PFSK-1 (cell line): ENCODE measurements at regions not wholly inside any gene's neighbourhood (a gene's known extent, or its start where the extent isn't known, plus 50 kb on each side); places are given as distances from the start of the nearest gene placed in this dataset.

ENCODE experiments used
- FOXP2 ChIP-seq: optimal IDR thresholded peaks from 2 replicates; pipeline ENCODE3; 2011; ENCODE audit warnings: borderline replicate concordance, control low read depth, inconsistent platforms; ENCODE audit not compliant: insufficient read depth; ENCODE audit errors: extremely low read length, extremely low read depth
- POLR2AphosphoS5 ChIP-seq: IDR thresholded peaks from 2 replicates; pipeline ENCODE4 v1.6.1; 2012; ENCODE audit warnings: low read depth, mild to moderate bottlenecking, control low read depth, low read length, moderate library complexity
- SIN3A ChIP-seq: IDR thresholded peaks from 2 replicates; pipeline ENCODE4 v1.6.1; 2012; ENCODE audit warnings: mild to moderate bottlenecking, low read length, moderate library complexity, borderline replicate concordance; ENCODE audit not compliant: insufficient read depth
- TAF1 ChIP-seq: IDR thresholded peaks from 2 replicates; pipeline ENCODE4 v1.6.1; 2012; ENCODE audit warnings: low read length, control low read depth, borderline replicate concordance; ENCODE audit not compliant: insufficient read depth
- TF ChIP-seq, protein P1 (sequence below), 2 experiments: IDR thresholded peaks; 2 replicates each; pipeline versions ENCODE4 v1.6.1 to v1.8.0; 2011 to 2012; ENCODE audit warnings: low read depth in 2 of 2, low read length in 2 of 2, control low read depth in 1 of 2, inconsistent platforms in 1 of 2, mild to moderate bottlenecking in 1 of 2, moderate library complexity in 1 of 2; ENCODE audit not compliant: insufficient read depth in 1 of 2

DNA sequence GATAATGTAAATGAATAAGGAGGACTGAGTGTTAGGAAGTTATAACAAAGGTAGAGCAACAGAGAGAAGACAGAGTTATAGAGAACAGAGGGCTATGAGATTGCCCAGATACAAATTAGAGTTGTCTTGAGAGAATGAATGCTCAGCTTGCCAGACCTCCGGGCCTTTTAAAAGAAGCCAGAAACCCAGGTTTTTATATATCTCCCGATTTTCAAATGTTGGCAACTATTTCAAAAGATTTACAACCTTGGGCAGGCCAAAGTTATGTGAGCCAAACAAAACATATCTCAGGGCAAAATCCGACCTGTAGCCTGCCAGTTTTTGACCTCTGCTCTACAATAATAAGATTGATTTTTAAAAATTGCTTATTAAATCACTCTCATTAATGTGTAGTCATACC is 573.1 kb upstream of the SLC10A2 start:
- TF ChIP-seq, protein P1, sequence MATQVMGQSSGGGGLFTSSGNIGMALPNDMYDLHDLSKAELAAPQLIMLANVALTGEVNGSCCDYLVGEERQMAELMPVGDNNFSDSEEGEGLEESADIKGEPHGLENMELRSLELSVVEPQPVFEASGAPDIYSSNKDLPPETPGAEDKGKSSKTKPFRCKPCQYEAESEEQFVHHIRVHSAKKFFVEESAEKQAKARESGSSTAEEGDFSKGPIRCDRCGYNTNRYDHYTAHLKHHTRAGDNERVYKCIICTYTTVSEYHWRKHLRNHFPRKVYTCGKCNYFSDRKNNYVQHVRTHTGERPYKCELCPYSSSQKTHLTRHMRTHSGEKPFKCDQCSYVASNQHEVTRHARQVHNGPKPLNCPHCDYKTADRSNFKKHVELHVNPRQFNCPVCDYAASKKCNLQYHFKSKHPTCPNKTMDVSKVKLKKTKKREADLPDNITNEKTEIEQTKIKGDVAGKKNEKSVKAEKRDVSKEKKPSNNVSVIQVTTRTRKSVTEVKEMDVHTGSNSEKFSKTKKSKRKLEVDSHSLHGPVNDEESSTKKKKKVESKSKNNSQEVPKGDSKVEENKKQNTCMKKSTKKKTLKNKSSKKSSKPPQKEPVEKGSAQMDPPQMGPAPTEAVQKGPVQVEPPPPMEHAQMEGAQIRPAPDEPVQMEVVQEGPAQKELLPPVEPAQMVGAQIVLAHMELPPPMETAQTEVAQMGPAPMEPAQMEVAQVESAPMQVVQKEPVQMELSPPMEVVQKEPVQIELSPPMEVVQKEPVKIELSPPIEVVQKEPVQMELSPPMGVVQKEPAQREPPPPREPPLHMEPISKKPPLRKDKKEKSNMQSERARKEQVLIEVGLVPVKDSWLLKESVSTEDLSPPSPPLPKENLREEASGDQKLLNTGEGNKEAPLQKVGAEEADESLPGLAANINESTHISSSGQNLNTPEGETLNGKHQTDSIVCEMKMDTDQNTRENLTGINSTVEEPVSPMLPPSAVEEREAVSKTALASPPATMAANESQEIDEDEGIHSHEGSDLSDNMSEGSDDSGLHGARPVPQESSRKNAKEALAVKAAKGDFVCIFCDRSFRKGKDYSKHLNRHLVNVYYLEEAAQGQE (IDR thresholded peaks at IDR 0.05; ENCODE audit: insufficient read depth in 1 of 2, low read depth in 2 of 2, low read length in 2 of 2) = no peak
- TF ChIP-seq SIN3A (no peak), FOXP2 (no peak), POLR2AphosphoS5 (no peak), TAF1 (no peak)

DNA sequence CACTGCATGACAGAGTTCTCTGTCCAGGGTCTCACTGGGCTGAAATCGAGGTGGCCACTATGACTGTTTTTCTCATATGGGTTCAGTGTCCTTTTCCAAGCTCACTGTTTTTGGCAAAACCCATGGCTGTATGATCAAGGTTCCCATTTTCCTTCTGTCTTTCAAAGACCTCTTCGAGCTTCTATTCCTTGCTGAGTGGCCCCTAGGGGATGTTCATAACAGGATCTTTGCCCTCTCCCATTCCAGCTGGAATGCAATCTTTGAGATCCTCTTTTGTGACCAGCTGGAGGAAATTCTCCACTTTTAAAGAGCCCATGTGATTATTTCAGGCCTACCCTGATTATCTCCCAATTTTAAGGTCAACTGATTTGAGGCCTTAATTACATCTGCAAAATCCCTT is 572.5 kb upstream of the SLC10A2 start:
- TF ChIP-seq SIN3A (no peak), FOXP2 (no peak), TAF1 (no peak)
- TF ChIP-seq, protein P1 (IDR thresholded peaks at IDR 0.05; ENCODE audit: insufficient read depth in 1 of 2, low read depth in 2 of 2, low read length in 2 of 2) = no peak

DNA sequence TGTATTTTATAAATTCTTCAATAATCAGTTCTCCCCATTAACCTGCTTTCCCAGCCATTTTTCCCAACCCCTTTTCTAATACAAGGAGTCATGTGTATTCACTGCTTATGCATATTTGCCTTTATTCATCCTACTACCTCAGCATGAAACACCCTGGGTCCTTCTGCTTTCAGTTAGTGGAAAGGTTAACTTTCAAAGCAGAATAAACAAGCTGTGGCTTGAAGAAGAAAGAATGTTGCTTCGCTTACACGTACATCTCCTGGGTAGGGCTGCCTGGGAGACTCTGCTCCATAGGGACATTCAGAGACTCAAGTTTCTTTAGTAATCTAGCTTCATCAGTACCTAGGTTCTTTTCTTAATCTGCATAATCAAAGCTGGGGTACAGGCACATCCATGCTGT is 567.8 kb upstream of the SLC10A2 start:
- TF ChIP-seq SIN3A (no peak), FOXP2 (no peak), POLR2AphosphoS5 (no peak), TAF1 (no peak)
- TF ChIP-seq, protein P1 (IDR thresholded peaks at IDR 0.05; ENCODE audit: insufficient read depth in 1 of 2, low read depth in 2 of 2, low read length in 2 of 2) = no peak

DNA sequence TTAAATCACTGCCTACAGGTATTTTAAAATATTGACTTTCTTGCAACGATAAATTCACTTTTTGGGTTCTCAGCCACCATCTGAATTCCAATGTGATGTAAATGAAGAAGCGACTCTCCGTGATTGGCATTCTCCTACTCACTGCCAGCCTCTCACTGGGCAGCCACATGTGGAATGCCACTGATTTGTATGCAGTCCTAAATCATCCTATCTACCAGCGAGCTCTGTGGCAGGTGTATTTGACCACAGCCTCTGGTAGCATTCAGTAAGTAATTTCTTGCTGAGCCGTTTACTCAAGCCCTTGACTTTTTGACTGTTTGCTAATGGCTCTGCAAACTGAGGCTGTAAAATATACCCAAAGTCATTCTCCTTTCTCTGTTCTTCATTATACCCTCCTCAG is 559.0 kb upstream of the SLC10A2 start:
- TF ChIP-seq SIN3A (no peak), FOXP2 (no peak), TAF1 (no peak), POLR2AphosphoS5 (no peak)
- TF ChIP-seq, protein P1 (IDR thresholded peaks at IDR 0.05; ENCODE audit: insufficient read depth in 1 of 2, low read depth in 2 of 2, low read length in 2 of 2) = no peak

DNA sequence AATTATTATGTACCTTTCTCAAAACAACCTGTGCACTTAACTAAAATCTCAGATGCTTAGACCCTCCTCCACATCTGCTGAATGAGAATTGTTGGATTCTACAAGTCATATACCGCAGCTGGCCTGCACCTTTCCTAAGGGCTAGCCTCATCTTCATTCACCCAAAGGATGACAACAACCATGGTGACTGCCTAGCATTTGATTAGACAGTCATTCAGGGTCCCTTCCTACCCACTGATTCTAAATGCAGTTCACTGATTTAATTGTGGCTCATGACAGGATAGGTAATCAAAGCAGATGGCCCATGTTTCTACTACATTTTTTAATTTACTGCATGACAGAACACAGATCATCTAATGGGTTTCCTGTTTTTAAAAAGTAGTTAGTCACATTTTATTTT is 551.9 kb upstream of the SLC10A2 start:
- TF ChIP-seq TAF1 (no peak), POLR2AphosphoS5 (no peak), FOXP2 (no peak), SIN3A (no peak)
- TF ChIP-seq, protein P1 (IDR thresholded peaks at IDR 0.05; ENCODE audit: insufficient read depth in 1 of 2, low read depth in 2 of 2, low read length in 2 of 2) = no peak
